ENCODE measurements at regions not wholly inside any gene's neighbourhood (a gene's known extent, or its start where the extent isn't known, plus 50 kb on each side); places are given as distances from the start of the nearest gene placed in this dataset.
"Not testable (repeated sequence)": the region's sequence is repeated elsewhere in the genome, so short reads cannot be mapped to it uniquely, and the experiment has no call there.

GRCh38 chr7:68364886-68365625 lies 1233.2 kb upstream of the AUTS2 start:
- Mint-ChIP-seq H3K36me3 (no peaks in the 10 kb centered on the region), H3K4me1 (no peaks in the 10 kb centered on the region), H3K4me3 (no peak overlapping the region), H3K27me3 (peaks cover 1% of the 10 kb centered on the region), H3K9me3 (peaks cover 2 to 22% (median 8%) of the 10 kb centered on the region in 3 donors), H3K27ac (peak overlapping the region in 2 of 3 donors; percentile 5 to 55)

- no peaks in the 10 kb centered on the region for H3K36me3 Mint-ChIP-seq
- H3K4me1 Mint-ChIP-seq = no peaks in the 10 kb centered on the region
- no peak overlapping the region for H3K4me3 Mint-ChIP-seq
- H3K27me3 Mint-ChIP-seq = peaks cover 1% of the 10 kb centered on the region
- H3K27ac Mint-ChIP-seq = no peak overlapping the region
- peaks cover 0 to 13% (median 10%) of the 10 kb centered on the region in 3 donors for H3K9me3 Mint-ChIP-seq
These were observed 1226.3 kb upstream of the AUTS2 start for GRCh38 chr7:68371985-68372384.

- H3K27ac Mint-ChIP-seq = no peak overlapping the region
- H3K4me1 Mint-ChIP-seq = no peaks in the 10 kb centered on the region
- H3K4me3 Mint-ChIP-seq = no peak overlapping the region
- H3K27me3 Mint-ChIP-seq = no peaks in the 10 kb centered on the region
- H3K9me3 Mint-ChIP-seq = peaks cover 6 to 9% (median 8%) of the 10 kb centered on the region in 3 donors
- no peaks in the 10 kb centered on the region for H3K36me3 Mint-ChIP-seq
These were observed 1222.1 kb upstream of the AUTS2 start for GRCh38 chr7:68376131-68376661.

GRCh38 chr7:68381731-68382130 lies 1216.5 kb upstream of the AUTS2 start:
- no peaks in the 10 kb centered on the region for H3K36me3 Mint-ChIP-seq
- no peak overlapping the region for H3K27ac Mint-ChIP-seq
- peaks cover 5 to 17% (median 12%) of the 10 kb centered on the region in 3 donors for H3K9me3 Mint-ChIP-seq
- H3K4me1 Mint-ChIP-seq = no peaks in the 10 kb centered on the region
- H3K4me3 Mint-ChIP-seq = no peak overlapping the region
- no peaks in the 10 kb centered on the region for H3K27me3 Mint-ChIP-seq

- H3K9me3 Mint-ChIP-seq = peaks cover 7 to 17% (median 8%) of the 10 kb centered on the region in 3 donors
- H3K36me3 Mint-ChIP-seq = no peaks in the 10 kb centered on the region
- H3K27me3 Mint-ChIP-seq = no peaks in the 10 kb centered on the region
- no peak overlapping the region for H3K27ac Mint-ChIP-seq
- H3K4me3 Mint-ChIP-seq = no peak overlapping the region
- no peaks in the 10 kb centered on the region for H3K4me1 Mint-ChIP-seq
These were observed 1213.7 kb upstream of the AUTS2 start for GRCh38 chr7:68384581-68384980.

- Mint-ChIP-seq H3K4me3 (no peak overlapping the region), H3K9me3 (peaks cover 0 to 8% (median 7%) of the 10 kb centered on the region in 3 donors), H3K27ac (no peak overlapping the region), H3K36me3 (peaks cover 2% of the 10 kb centered on the region), H3K4me1 (no peaks in the 10 kb centered on the region), H3K27me3 (no peaks in the 10 kb centered on the region)
These were observed 1205.2 kb upstream of the AUTS2 start for GRCh38 chr7:68393051-68393450.

- Mint-ChIP-seq H3K4me1 (no peaks in the 10 kb centered on the region), H3K9me3 (peaks cover 2 to 8% (median 7%) of the 10 kb centered on the region in 3 donors), H3K36me3 (peaks cover 2% of the 10 kb centered on the region), H3K27ac (no peak overlapping the region), H3K4me3 (no peak overlapping the region), H3K27me3 (no peaks in the 10 kb centered on the region)
These were observed 1204.1 kb upstream of the AUTS2 start for GRCh38 chr7:68394131-68394530.

- Mint-ChIP-seq H3K27me3 (no peaks in the 10 kb centered on the region), H3K4me1 (peaks cover 0 to 1% (median 0%) of the 10 kb centered on the region in 3 donors), H3K36me3 (no peaks in the 10 kb centered on the region), H3K9me3 (peaks cover 5 to 16% (median 9%) of the 10 kb centered on the region in 3 donors), H3K27ac (no peak overlapping the region), H3K4me3 (no peak overlapping the region)
These were observed 1198.2 kb upstream of the AUTS2 start for GRCh38 chr7:68399991-68400590.

GRCh38 chr7:68400783-68401182 lies 1197.5 kb upstream of the AUTS2 start:
- H3K4me3 Mint-ChIP-seq = no peak overlapping the region
- H3K27ac Mint-ChIP-seq = no peak overlapping the region
- peaks cover 0 to 1% (median 0%) of the 10 kb centered on the region in 3 donors for H3K4me1 Mint-ChIP-seq
- H3K27me3 Mint-ChIP-seq = no peaks in the 10 kb centered on the region
- H3K9me3 Mint-ChIP-seq = peaks cover 5 to 16% (median 8%) of the 10 kb centered on the region in 3 donors
- H3K36me3 Mint-ChIP-seq = no peaks in the 10 kb centered on the region

GRCh38 chr7:68401313-68401712 lies 1197.0 kb upstream of the AUTS2 start:
- Mint-ChIP-seq H3K9me3 (peaks cover 5 to 16% (median 6%) of the 10 kb centered on the region in 3 donors), H3K4me1 (peaks cover 0 to 1% (median 0%) of the 10 kb centered on the region in 3 donors), H3K27me3 (no peaks in the 10 kb centered on the region), H3K27ac (no peak overlapping the region), H3K4me3 (no peak overlapping the region), H3K36me3 (no peaks in the 10 kb centered on the region)

- H3K4me3 Mint-ChIP-seq = no peak overlapping the region
- H3K27ac Mint-ChIP-seq = no peak overlapping the region
- no peaks in the 10 kb centered on the region for H3K36me3 Mint-ChIP-seq
- no peaks in the 10 kb centered on the region for H3K27me3 Mint-ChIP-seq
- H3K4me1 Mint-ChIP-seq = no peaks in the 10 kb centered on the region
- peaks cover 0 to 11% (median 10%) of the 10 kb centered on the region in 3 donors for H3K9me3 Mint-ChIP-seq
These were observed 1191.8 kb upstream of the AUTS2 start for GRCh38 chr7:68406480-68406879.

- peaks cover 2 to 15% (median 10%) of the 10 kb centered on the region in 3 donors for H3K9me3 Mint-ChIP-seq
- no peak overlapping the region for H3K27ac Mint-ChIP-seq
- no peaks in the 10 kb centered on the region for H3K27me3 Mint-ChIP-seq
- H3K36me3 Mint-ChIP-seq = no peaks in the 10 kb centered on the region
- H3K4me1 Mint-ChIP-seq = no peaks in the 10 kb centered on the region
- H3K4me3 Mint-ChIP-seq = no peak overlapping the region
These were observed 1190.8 kb upstream of the AUTS2 start for GRCh38 chr7:68407460-68407859.

GRCh38 chr7:68408873-68409272 lies 1189.4 kb upstream of the AUTS2 start:
- Mint-ChIP-seq H3K36me3 (no peaks in the 10 kb centered on the region), H3K4me1 (no peaks in the 10 kb centered on the region), H3K27ac (no peak overlapping the region), H3K9me3 (peaks cover 2 to 13% (median 7%) of the 10 kb centered on the region in 3 donors), H3K27me3 (no peaks in the 10 kb centered on the region), H3K4me3 (no peak overlapping the region)

- peaks cover 2 to 10% (median 5%) of the 10 kb centered on the region in 3 donors for H3K9me3 Mint-ChIP-seq
- H3K4me1 Mint-ChIP-seq = no peaks in the 10 kb centered on the region
- no peak overlapping the region for H3K4me3 Mint-ChIP-seq
- no peak overlapping the region for H3K27ac Mint-ChIP-seq
- no peaks in the 10 kb centered on the region for H3K27me3 Mint-ChIP-seq
- H3K36me3 Mint-ChIP-seq = no peaks in the 10 kb centered on the region
These were observed 1188.4 kb upstream of the AUTS2 start for GRCh38 chr7:68409851-68410250.

- not testable (repeated sequence) for H3K4me3 Mint-ChIP-seq, H3K27me3 Mint-ChIP-seq
These were observed 1187.6 kb upstream of the AUTS2 start for GRCh38 chr7:68410693-68411092.

More at GRCh38 chr7:68410693-68411092, 1187.6 kb upstream of the AUTS2 start:
- not testable (repeated sequence) for H3K36me3 Mint-ChIP-seq, H3K4me1 Mint-ChIP-seq, H3K27ac Mint-ChIP-seq, H3K9me3 Mint-ChIP-seq

Data from IgD-negative memory B cell (primary cell).